Prostate gland (tissue), 2 donors: ENCODE measurements at regions not wholly inside any gene's neighbourhood (a gene's known extent, or its start where the extent isn't known, plus 50 kb on each side); places are given as distances from the start of the nearest gene placed in this dataset.

ENCODE experiments used
- CTCF ChIP-seq, 4 experiments: fragments of 200-600 bp in 2 of 4; fragments of 450-650 bp in 2 of 4; sonication (generic) in 2 of 4; IDR thresholded peaks; 1 replicate in 3 of 4; 2 replicates in 1 of 4; pipeline ENCODE4 v1.5.1; 2016 to 2019; ENCODE audit warnings: antibody characterized with exemption in 4 of 4, mild to moderate bottlenecking in 2 of 4, moderate library complexity in 2 of 4
- POLR2A ChIP-seq: fragments of 450-650 bp; IDR thresholded peaks from one replicate; pipeline ENCODE4 v1.6.1; 2016; ENCODE audit warnings: antibody characterized with exemption, mild to moderate bottlenecking
- POLR2AphosphoS5 ChIP-seq: sonication (generic); formaldehyde crosslinking; IDR thresholded peaks from one replicate; pipeline ENCODE4 v1.6.1; 2017; ENCODE audit warnings: antibody characterized with exemption

GRCh38 chr9:88740844-88741243 is 205.9 kb downstream of the NXNL2 start:
- TF ChIP-seq CTCF (IDR thresholded peaks at IDR 0.05) = no peak
- no peak for TF ChIP-seq POLR2A
- TF ChIP-seq POLR2AphosphoS5 = no peak
